GM12892 (cell line): ENCODE measurements at regions not wholly inside any gene's neighbourhood (a gene's known extent, or its start where the extent isn't known, plus 50 kb on each side); places are given as distances from the start of the nearest gene placed in this dataset.

Source experiments
- POLR2A ChIP-seq: IDR thresholded peaks from 2 replicates; pipeline ENCODE4 v1.6.1; 2011; ENCODE audit warnings: low read depth, low read length, control low read depth
- POLR2AphosphoS5 ChIP-seq: IDR thresholded peaks from 2 replicates; pipeline ENCODE4 v1.6.1; 2011; ENCODE audit warnings: low read depth, low read length, control low read depth
- TAF1 ChIP-seq: IDR thresholded peaks from 2 replicates; pipeline ENCODE4 v1.6.1; 2011; ENCODE audit warnings: low read depth, mild to moderate bottlenecking, control low read depth, low read length, borderline replicate concordance

DNA sequence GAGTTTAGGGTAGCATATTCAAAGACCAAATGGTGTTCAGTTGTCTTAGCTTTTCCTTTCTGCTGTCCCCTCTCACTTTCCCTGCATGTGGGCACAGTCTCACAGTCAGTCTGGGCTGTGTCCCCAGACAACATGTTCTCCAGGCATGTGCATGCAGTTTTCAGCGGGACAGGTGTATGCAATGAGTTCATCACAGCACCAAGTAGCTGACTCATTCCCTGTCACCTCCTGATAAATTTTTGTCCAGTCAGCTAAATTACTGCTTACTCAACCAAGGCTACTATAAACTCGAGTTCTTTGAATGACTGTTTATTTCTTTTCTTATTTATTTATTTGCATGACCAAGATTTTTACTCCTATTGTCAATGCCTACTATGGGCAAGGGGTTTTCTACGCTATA lies 148.8 kb upstream of the CDH19 start:
- TF ChIP-seq POLR2AphosphoS5 (no peak), POLR2A (no peak), TAF1 (no peak)
